ENCODE measurements at regions not wholly inside any gene's neighbourhood (a gene's known extent, or its start where the extent isn't known, plus 50 kb on each side); places are given as distances from the start of the nearest gene placed in this dataset.
"Not testable (repeated sequence)": the region's sequence is repeated elsewhere in the genome, so short reads cannot be mapped to it uniquely, and the experiment has no call there.

GRCh38 chr21:13846718-13847117 is 237.1 kb downstream of the POTED start:
- DNase-seq (ENCODE audit: low spot score); in situ Hi-C loops (cut with HindIII; ENCODE audit: low sequenced_read_pairs): not testable (repeated sequence)

DNA sequence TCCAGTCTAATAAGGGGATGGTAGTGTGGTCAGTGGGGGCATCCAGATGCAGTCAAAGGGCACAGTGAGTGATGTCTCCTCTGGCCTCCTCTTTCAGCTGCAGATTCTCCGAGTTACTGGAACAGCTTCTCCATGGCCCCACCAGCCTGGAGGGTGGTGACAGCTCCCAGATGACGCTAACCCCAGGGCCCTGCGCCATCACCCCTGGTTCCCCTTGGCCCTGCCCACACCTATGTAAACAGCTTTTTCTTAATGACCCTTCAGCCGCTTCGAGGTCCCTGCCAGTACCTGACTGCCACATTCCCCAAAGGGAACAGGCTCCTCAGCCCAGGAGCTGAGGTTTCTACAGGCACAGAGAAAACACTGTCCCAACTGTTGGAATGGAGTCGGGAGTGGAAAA is 235.0 kb downstream of the POTED start:
- DNase-seq (ENCODE audit: low spot score); in situ Hi-C loops (cut with HindIII; ENCODE audit: low sequenced_read_pairs): not testable (repeated sequence)

DNA sequence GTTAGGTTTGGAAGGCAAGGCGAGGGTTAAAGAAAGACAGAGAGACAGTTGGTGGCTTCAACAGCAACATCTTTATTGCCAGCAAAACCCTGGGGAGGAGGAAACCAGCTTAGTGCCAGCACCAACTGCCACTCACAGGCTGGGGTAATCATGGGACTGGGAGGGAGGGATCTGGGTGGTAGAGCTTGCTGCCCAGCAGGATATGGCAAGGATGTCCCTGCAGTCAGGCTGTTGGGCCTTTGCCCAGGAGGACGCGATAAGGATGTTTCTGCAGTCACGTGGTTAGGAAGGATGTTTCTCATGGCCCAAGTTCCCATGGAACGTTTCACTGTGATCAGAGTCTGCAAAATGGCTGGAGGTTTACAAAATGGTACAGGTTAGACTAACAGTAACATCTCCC is 233.5 kb downstream of the POTED start:
- in situ Hi-C loops (cut with HindIII; ENCODE audit: low sequenced_read_pairs); DNase-seq (ENCODE audit: low spot score): not testable (repeated sequence)

- in situ Hi-C loops (cut with HindIII; ENCODE audit: low sequenced_read_pairs): not testable (repeated sequence)
Observed at GRCh38 chr21:13827666-13828065, 218.1 kb downstream of the POTED start.

GRCh38 chr21:13827201-13827600 is 217.6 kb downstream of the POTED start:
- in situ Hi-C loops (cut with HindIII; ENCODE audit: low sequenced_read_pairs): no loop called here
- no peak for DNase-seq (ENCODE audit: low spot score)

More at GRCh38 chr21:13827666-13828065, 218.1 kb downstream of the POTED start:
- DNase-seq (ENCODE audit: low spot score): not testable (repeated sequence)

DNA sequence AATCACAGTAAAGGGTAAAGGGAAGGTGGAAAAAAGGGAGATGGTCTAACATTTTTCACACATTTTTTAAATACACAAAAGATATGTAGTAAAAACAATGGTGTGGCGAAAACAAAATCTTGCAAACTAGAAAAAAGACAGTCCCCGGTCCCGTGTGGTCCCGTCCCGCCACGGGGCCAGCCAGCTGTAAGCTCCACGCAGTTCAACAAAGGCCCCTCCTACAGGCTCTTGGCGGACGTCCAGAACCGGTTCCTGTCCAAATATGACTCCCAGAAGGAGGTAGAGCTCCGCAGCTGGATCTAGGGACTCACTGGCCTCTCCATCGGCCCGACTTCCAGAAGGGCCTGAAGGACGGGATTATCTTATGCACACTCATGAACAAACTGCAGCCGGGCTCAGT is 216.9 kb downstream of the POTED start:
- in situ Hi-C loops (cut with HindIII; ENCODE audit: low sequenced_read_pairs); DNase-seq (ENCODE audit: low spot score): not testable (repeated sequence)

- in situ Hi-C loops (cut with HindIII; ENCODE audit: low sequenced_read_pairs); DNase-seq (ENCODE audit: low spot score): not testable (repeated sequence)
Observed at GRCh38 chr21:13825218-13825778, 215.7 kb downstream of the POTED start.

DNA sequence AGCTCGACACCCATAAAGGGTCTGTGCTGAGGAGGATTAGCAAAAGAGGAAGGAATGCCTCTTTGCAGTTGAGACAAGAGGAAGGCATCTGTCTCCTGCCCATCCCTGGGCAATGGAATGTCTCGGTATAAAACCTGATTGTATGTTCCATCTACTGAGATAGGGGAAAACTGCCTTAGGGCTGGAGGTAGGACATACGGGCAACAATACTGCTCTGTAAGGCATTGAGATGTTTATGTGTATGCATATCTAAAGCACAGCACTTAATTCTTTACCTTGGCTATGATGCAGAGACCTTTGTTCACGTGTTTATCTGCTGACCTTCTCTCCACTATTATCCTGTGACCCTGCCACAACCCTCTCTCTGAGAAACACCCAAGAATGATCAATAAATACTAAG is 210.7 kb downstream of the POTED start:
- DNase-seq (ENCODE audit: low spot score); in situ Hi-C loops (cut with HindIII; ENCODE audit: low sequenced_read_pairs): not testable (repeated sequence)

- DNase-seq (ENCODE audit: low spot score); in situ Hi-C loops (cut with HindIII; ENCODE audit: low sequenced_read_pairs): not testable (repeated sequence)
Observed at GRCh38 chr21:13812191-13812590, 202.6 kb downstream of the POTED start.

- DNase-seq (ENCODE audit: low spot score); in situ Hi-C loops (cut with HindIII; ENCODE audit: low sequenced_read_pairs): not testable (repeated sequence)
Observed at GRCh38 chr21:13810559-13810958, 201.0 kb downstream of the POTED start.

GRCh38 chr21:13806444-13806843 is 196.9 kb downstream of the POTED start:
- in situ Hi-C loops (cut with HindIII; ENCODE audit: low sequenced_read_pairs); DNase-seq (ENCODE audit: low spot score): not testable (repeated sequence)

DNA sequence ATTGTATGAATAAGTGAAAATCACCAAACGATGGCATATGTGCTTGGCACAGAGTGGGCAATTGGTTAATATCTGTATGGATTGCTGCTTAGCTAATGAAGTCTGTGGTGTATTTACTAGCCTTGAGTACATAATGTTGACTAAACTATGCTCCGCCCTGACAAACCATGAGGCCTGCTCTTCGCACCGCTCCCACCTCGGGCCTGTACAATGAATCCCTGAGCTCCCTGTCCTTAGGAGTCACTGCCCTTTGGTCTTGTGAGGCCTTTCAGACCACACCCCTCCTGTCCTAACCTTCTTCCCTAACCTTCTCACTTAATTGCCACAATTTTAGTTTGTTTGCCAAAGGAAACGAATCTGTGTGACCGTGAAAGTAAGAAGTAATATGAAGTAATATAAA is 193.2 kb downstream of the POTED start:
- in situ Hi-C loops (cut with HindIII; ENCODE audit: low sequenced_read_pairs): not testable (repeated sequence)

More for the DNA sequence above, 193.2 kb downstream of the POTED start:
- DNase-seq (ENCODE audit: low spot score): not testable (repeated sequence)
